Adrenal gland (tissue), 5 donors: ENCODE measurements at regions not wholly inside any gene's neighbourhood (a gene's known extent, or its start where the extent isn't known, plus 50 kb on each side); places are given as distances from the start of the nearest gene placed in this dataset.

Source experiments
- POLR2A ChIP-seq, 2 donors: fragments of 450-650 bp; IDR thresholded peaks; one replicate each; pipeline ENCODE4 v1.6.1; 2017; ENCODE audit warnings: antibody characterized with exemption in 2 of 2, mild to moderate bottlenecking in 2 of 2, moderate library complexity in 1 of 2
- TF ChIP-seq, protein P1 (sequence below), 6 experiments: fragments of 450-650 bp in 4 of 6; fragments of 200-600 bp in 2 of 6; sonication (generic) in 1 of 6; IDR thresholded peaks; 1 replicate in 5 of 6; 2 replicates in 1 of 6; pipeline versions ENCODE4 v1.5.1 to v1.8.0; 2016 to 2021; ENCODE audit warnings: antibody characterized with exemption in 6 of 6, mild to moderate bottlenecking in 2 of 6, moderate library complexity in 1 of 6
- donor health status: DM: no; HTN: no; CAD: no.

DNA sequence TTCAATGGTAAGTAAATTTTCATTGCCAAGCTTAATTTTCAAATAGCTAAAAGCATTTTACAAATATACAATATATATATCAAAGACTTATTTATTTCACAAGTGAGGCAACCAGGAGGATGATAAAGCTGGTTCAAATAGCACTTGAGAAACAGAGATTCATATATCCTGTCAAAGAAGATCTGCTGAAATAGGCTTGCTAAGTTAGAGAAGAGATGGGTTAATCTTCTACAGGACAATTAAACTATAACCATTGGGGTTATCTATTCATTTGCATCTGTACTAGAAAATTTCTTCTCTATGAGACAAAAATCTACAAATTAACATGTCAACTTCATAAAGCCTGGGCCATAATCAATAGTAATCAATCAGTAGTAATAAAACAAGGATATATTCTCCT is 637.7 kb upstream of the UBE2E2 start:
- no peak for TF ChIP-seq POLR2A (IDR thresholded peaks at IDR 0.05)
- TF ChIP-seq, protein P1, sequence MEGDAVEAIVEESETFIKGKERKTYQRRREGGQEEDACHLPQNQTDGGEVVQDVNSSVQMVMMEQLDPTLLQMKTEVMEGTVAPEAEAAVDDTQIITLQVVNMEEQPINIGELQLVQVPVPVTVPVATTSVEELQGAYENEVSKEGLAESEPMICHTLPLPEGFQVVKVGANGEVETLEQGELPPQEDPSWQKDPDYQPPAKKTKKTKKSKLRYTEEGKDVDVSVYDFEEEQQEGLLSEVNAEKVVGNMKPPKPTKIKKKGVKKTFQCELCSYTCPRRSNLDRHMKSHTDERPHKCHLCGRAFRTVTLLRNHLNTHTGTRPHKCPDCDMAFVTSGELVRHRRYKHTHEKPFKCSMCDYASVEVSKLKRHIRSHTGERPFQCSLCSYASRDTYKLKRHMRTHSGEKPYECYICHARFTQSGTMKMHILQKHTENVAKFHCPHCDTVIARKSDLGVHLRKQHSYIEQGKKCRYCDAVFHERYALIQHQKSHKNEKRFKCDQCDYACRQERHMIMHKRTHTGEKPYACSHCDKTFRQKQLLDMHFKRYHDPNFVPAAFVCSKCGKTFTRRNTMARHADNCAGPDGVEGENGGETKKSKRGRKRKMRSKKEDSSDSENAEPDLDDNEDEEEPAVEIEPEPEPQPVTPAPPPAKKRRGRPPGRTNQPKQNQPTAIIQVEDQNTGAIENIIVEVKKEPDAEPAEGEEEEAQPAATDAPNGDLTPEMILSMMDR (IDR thresholded peaks at IDR 0.05) = no peak
